ENCODE measurements at regions not wholly inside any gene's neighbourhood (a gene's known extent, or its start where the extent isn't known, plus 50 kb on each side); places are given as distances from the start of the nearest gene placed in this dataset.

DNA sequence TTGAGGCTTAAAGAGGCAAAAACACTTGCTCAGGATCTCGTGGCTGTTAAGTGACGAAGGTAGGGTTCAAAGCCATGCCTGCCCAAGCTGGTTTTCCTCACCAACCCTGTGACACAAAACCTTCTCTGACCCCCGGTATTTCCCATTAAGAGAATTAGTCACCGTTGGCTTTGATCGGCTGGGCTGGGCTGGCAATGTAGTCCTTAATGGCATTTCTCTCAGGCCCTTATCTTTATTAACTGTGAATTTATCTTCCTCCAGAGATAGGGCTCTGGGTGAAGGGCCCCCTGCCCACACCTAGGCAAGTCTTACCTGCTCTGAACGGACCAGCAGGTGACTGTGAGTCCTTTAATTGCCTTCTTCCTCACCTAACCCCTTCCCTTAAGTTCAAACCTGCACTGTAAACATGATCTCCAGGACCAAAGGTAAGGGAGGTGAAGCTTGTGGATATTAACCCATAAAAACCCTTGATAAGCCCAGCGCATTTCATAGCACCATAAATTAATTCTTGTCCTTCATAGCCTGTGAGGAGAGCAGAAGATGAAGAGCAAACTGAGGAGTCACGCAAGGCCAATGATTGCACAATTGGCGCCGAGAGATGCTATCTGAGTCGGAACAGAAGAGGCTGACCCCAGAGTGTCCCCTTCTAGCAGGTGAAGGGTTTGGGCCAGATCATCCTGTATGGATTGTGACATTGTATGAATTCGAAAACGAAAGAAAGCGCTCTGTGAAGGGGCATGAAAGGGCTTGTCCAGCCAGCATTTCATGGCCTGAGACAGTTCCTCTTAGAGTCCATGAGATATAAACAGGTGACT lies 790.8 kb upstream of the TBX3 start:
- no peaks in the 10 kb centered on the region for H3K27me3 ChIP-seq (ENCODE audit: insufficient read depth, low read depth, low read length)
- H2AFZ ChIP-seq (ENCODE audit: low read depth, low read length), result no peak overlapping the region
- no peak overlapping the region for H3K4me2 ChIP-seq (ENCODE audit: low read length)
- no peaks in the 10 kb centered on the region for H3K9me2 ChIP-seq (ENCODE audit: insufficient read depth, low read length)
- no peak for TF ChIP-seq CTCF (IDR thresholded peaks at IDR 0.05; ENCODE audit: poor library complexity, severe bottlenecking)
- no peak for TF ChIP-seq POLR2AphosphoS5 (IDR thresholded peaks at IDR 0.05)
- no peak for TF ChIP-seq TAF1 (IDR thresholded peaks at IDR 0.05; ENCODE audit: low read depth)
- TF ChIP-seq EZH2 (IDR thresholded peaks at IDR 0.05; ENCODE audit: borderline replicate concordance, insufficient read depth, low read length, poor library complexity, severe bottlenecking), result no peak
- TF ChIP-seq SMC3 (conservative IDR thresholded peaks at IDR 0.05; ENCODE audit: poor library complexity), result no peak
- no peak for TF ChIP-seq EP300 (conservative IDR thresholded peaks at IDR 0.05; ENCODE audit: poor library complexity, severe bottlenecking)
- TF ChIP-seq RAD21 (conservative IDR thresholded peaks at IDR 0.05), result no peak
- TF ChIP-seq REST (IDR thresholded peaks at IDR 0.05; ENCODE audit: borderline replicate concordance), result no peak
- TF ChIP-seq MXI1 (conservative IDR thresholded peaks at IDR 0.05; ENCODE audit: poor library complexity, severe bottlenecking), result no peak
- H3K9ac ChIP-seq (ENCODE audit: low read length), result no peak overlapping the region
- H3K36me3 ChIP-seq (ENCODE audit: insufficient read depth, low read length), result no peaks in the 10 kb centered on the region
- no peak overlapping the region for H3K27ac ChIP-seq (ENCODE audit: low read length)
- no peaks in the 10 kb centered on the region for H3F3A ChIP-seq (ENCODE audit: insufficient read depth, low read length, poor library complexity, severe bottlenecking)
- H3K4me3 ChIP-seq (ENCODE audit: low read length), result no peak overlapping the region
- H3K9me3 ChIP-seq (ENCODE audit: low read length), result no peaks in the 10 kb centered on the region
- no peaks in the 10 kb centered on the region for H4K20me1 ChIP-seq (ENCODE audit: insufficient read depth)
- no peaks in the 10 kb centered on the region for H3K79me2 ChIP-seq (replicated peaks; ENCODE audit: insufficient read depth, low read length)

GRCh38 chr12:115473257-115473956 lies 789.4 kb upstream of the TBX3 start:
- Histone ChIP-seq H3K9me3 (ENCODE audit: low read length) (no peaks in the 10 kb centered on the region), H3K9me2 (ENCODE audit: insufficient read depth, low read length) (no peaks in the 10 kb centered on the region), H3F3A (ENCODE audit: insufficient read depth, low read length, poor library complexity, severe bottlenecking) (no peaks in the 10 kb centered on the region), H3K27ac (ENCODE audit: low read length) (no peak overlapping the region), H4K20me1 (ENCODE audit: insufficient read depth) (no peaks in the 10 kb centered on the region), H3K27me3 (ENCODE audit: insufficient read depth, low read depth, low read length) (no peaks in the 10 kb centered on the region), H3K4me3 (ENCODE audit: low read length) (no peak overlapping the region), H3K36me3 (ENCODE audit: insufficient read depth, low read length) (no peaks in the 10 kb centered on the region), H2AFZ (ENCODE audit: low read depth, low read length) (no peak overlapping the region), H3K79me2 (replicated peaks; ENCODE audit: insufficient read depth, low read length) (no peaks in the 10 kb centered on the region), H3K4me2 (ENCODE audit: low read length) (no peak overlapping the region), H3K9ac (ENCODE audit: low read length) (no peak overlapping the region)
- no peak for TF ChIP-seq POLR2AphosphoS5 (IDR thresholded peaks at IDR 0.05)
- no peak for TF ChIP-seq EZH2 (IDR thresholded peaks at IDR 0.05; ENCODE audit: borderline replicate concordance, insufficient read depth, low read length, poor library complexity, severe bottlenecking)
